ENCODE measurements at regions not wholly inside any gene's neighbourhood (a gene's known extent, or its start where the extent isn't known, plus 50 kb on each side); places are given as distances from the start of the nearest gene placed in this dataset.

- no peak for TF ChIP-seq CTCF (conservative IDR thresholded peaks at IDR 0.05; ENCODE audit: low read length)
- no peak for TF ChIP-seq EZH2phosphoT487 (IDR thresholded peaks at IDR 0.05; ENCODE audit: borderline replicate concordance)
These were observed 260.6 kb downstream of the ETS1 start for GRCh38 chr11:128326791-128327190.
